HG02588 (cell line): ENCODE measurements at regions not wholly inside any gene's neighbourhood (a gene's known extent, or its start where the extent isn't known, plus 50 kb on each side); places are given as distances from the start of the nearest gene placed in this dataset.
"Not testable (repeated sequence)": the region's sequence is repeated elsewhere in the genome, so short reads cannot be mapped to it uniquely, and the experiment has no call there.

ENCODE experiments used
- ATAC-seq: cut with Tn5 transposase; IDR thresholded peaks from one replicate; pipeline ENCODE4 v1.9.1; 2021; ENCODE audit warnings: mild to moderate bottlenecking, moderate library complexity; ENCODE audit not compliant: unreplicated experiment

GRCh38 chr5:57915536-57915935, 432.9 kb upstream of the ACTBL2 start:
- ATAC-seq, result no peak

DNA sequence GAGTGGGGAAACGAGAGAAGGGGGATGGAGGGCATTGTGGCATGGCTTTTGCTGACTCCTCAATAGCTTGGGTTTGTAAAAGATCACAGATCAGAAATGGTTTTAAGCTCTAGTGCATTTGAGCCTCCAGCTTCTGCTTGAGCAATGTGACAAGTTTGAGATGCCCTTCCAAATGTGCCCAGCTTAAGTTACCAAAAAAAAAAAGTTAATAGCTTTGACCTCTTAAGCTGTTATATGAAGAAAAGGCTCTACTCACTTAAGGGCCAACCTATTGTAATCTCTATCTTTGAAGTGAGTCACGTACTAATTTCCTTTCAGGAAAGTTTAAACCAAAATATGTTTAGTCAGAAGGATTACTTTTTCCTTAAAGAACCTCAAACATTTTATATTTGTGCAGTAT, 428.8 kb upstream of the ACTBL2 start:
- ATAC-seq, result no peak

GRCh38 chr5:57906671-57907070, 424.1 kb upstream of the ACTBL2 start:
- ATAC-seq, result no peak

DNA sequence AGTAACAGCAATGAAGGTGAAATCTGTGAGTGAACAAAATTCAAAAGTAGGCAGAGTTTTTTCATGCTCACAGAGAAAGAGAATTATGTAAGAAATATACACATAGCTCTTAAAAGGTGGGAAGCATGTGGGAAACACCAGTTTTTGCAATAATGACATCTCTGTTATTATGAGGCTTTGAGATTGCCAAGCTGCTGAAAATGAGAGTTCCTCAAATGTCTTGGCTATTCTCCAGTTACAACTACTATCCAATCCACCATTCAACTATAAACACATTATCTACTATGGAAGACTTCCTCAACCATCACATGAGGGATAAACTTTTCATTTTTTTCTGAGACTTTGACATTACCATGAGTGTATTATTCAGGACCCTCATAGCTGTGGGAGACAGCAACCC, 420.8 kb upstream of the ACTBL2 start:
- ATAC-seq, result no peak

GRCh38 chr5:57902095-57902494, 419.5 kb upstream of the ACTBL2 start:
- ATAC-seq, result no peak

GRCh38 chr5:57900381-57900944, 417.9 kb upstream of the ACTBL2 start:
- no peak for ATAC-seq

DNA sequence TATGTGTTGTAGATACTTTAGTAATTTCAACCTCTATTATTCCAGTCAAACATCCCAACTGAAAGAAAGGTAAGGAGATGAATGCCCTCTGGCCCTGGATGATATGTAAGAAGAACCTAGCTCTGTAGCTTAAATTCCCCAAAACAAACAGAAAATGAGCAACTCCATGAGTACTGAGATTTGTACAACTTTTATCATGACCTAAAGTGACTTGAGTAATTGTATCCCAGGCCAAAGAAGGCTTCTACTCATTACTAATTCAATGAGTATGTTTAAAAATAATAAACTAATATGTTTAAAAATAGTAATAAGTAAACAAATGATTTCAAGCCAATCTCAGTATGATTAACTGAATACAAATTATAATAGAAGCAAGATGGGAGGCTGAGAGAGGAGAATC, 414.0 kb upstream of the ACTBL2 start:
- ATAC-seq, result no peak

GRCh38 chr5:57895766-57896165, 413.2 kb upstream of the ACTBL2 start:
- ATAC-seq, result no peak

- no peak for ATAC-seq
Measured at GRCh38 chr5:57893926-57894325, 411.3 kb upstream of the ACTBL2 start.

- ATAC-seq, result no peak
Measured at GRCh38 chr5:57891443-57891842, 408.8 kb upstream of the ACTBL2 start.

DNA sequence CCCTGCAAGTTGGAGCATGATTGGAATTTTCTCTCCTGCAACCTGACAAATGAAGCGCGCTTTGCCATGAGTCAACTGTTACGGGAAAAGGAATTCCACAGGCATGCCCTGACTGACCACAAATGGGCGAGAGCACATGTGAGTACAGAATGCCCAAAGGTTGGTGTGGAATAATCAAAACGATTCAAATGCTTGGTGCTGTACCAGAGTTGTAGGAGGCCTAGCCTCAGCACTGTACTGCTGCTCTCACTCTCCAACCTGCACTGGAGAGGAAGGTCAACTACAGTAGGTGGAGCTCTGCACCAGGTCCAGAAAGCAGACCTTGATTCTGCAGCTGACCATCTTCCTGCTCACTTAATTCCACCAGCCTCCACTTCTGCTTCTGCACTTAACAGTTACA, 406.9 kb upstream of the ACTBL2 start:
- no peak for ATAC-seq

DNA sequence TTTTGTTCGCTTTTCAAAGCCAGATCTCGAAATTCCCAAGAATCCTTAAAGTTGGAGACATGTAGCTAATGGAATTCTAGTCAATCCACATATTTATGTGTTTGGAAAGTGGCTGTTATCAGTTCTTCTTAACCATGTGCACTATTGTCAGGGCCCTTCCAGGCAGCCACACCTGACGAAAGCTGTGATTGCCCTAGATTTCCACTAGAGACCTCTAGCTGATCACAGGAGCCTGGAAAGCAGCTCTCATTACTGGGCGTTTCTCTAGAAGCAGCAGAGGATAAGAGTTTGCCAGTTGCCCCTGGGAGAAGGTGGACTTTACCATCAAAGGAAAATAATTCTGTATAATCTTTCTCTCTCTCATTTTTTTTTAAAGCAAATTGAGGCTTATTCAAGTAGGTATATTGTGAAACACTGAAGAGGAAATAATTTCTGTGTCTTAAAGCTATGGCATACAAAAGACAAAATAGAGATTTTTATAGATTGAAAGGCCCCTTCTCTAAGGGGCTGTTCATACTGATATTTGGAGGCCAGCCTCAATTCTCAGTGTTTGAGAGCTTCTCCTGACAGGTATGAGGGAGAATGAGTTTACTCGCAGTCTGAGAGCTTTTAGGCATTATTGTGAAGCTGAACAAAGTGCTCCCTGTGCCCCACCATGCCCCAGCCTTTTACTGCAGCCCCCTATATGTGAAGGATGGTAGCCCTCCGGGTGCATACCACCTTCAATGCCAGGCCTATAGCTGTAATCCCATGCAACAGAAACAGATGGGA, 405.4 kb upstream of the ACTBL2 start:
- no peak for ATAC-seq

DNA sequence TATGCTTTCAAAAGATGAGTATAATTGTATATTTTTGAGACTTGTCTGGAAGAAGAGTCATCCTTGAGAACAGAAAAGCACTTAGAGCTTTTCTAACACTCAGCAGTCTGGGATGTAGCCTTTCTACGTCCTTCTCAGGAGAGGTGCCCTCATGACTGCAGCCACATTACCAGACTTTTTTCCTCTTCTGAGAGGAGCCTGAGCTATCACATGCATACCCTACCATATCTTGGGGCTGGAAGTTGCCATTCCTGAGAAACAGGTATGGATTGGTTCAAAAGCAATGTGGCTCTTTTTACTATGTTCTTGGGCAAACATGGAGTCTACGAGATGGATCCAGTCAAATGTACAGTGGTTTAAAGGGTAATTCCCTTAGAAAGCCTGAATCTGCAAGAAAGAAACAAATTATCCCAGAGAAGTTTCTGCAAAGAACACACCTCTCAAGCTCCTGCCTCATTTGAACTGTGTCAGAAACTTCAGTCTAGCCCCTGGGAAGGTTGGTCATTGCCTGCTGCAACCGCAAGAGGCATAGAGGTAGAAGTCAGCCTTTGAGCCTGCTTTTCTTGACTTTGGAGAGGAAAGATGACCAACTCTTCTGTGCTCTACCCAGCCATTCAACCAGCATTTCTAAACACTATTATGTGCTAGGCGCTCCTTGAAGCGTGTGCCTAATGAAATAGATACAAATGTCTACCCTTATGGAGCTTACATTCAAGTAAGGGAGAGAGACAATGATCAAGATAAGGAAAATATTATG, 401.9 kb upstream of the ACTBL2 start:
- ATAC-seq, result no peak

GRCh38 chr5:57880216-57880615, 397.6 kb upstream of the ACTBL2 start:
- ATAC-seq, result no peak

DNA sequence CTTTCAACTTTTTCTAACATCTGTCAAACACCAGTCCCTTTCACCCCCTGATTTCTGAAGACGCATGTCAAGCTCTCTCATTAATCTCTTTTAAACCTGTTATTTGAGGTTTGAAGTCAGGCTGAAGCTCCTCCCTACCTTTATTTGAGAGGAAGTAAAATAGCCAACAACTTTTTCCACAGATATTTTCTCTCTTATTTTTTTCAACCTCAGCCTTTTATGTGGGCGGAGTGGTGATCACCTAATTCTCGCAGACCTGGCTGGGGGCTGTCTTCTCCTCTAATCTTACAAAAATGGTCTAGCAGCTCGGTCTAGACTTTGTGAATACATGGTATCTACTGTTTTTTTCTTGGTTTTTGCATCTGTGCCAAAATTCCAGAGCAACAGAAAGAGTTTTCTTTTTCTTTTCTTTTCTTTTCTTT, 395.7 kb upstream of the ACTBL2 start:
- ATAC-seq, result no peak

DNA sequence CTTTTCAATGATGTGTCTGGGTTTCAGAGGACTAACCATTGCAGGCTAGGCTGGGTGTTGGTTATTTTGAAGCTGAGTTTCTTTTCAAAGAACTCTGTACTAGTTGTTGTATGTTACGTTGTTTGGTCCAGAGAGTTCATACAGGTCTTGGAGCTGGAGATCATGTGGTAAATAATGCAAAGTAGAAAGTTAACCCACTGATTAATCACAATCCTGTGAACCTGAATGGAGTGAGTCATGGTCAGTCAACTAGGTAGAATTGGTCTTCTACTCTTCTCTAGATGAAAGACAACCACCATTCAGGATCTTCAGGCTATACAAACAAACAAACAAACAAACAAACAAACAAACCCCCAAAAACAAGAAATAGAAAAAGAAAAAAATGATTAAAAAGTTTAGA, 388.9 kb upstream of the ACTBL2 start:
- no peak for ATAC-seq

DNA sequence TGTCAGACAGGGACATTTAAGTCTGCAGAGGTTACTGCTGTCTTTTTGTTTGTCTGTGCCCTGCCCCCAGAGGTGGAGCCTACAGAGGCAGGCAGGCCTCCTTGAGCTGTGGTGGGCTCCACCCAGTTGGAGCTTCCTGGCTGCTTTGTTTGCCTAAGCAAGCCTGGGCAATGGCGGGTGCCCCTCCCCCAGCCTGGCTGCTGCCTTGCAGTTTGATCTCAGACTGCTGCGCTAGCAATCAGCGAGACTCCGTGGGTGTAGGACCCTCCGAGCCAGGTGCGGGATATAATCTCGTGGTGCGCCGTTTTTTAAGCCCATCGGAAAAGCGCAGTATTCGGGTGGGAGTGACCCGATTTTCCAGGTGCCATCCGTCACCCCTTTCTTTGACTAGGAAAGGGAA, 387.7 kb upstream of the ACTBL2 start:
- ATAC-seq, result not testable (repeated sequence)

DNA sequence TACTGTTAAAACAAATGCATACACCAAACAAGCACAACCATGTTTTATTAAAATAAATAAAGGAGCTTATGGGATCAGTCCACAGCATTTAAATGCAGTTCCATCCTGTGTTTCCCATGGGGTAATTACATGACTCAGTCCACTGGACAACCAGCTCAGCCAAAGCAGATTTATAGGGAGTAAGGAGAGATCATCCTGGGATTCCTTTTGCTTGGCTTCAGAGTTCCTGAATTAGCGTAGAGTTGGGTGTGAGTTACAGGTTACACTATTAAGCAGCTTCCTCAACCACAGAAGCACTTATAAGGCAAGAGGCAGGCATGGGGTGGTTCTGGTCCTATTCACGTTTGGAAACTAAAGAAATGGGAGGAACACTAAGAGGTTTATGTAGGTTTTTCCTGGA, 381.1 kb upstream of the ACTBL2 start:
- ATAC-seq, result no peak

GRCh38 chr5:57862942-57863341, 380.3 kb upstream of the ACTBL2 start:
- no peak for ATAC-seq

GRCh38 chr5:57862471-57862911, 379.9 kb upstream of the ACTBL2 start:
- ATAC-seq, result no peak

- no peak for ATAC-seq
Measured at GRCh38 chr5:57859626-57860025, 377.0 kb upstream of the ACTBL2 start.

DNA sequence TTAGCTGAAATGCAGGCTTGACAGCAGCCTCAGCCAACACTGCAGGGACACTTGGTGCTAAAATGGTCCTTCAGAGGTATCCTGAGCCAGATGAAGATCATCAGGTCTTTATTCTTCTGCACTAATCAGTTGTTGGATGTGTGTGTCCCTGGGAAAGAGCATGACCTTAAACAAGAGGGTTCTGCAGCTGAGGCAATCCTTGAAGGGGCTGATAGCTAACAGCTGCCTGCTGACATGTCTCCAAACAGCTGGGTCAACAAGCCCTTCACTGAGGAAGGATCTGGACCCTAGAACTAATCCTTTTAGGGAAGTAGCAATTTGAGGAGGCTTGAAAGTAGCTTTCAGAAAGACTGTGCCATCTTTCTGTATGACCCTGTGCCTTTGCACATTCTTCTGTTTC, 376.3 kb upstream of the ACTBL2 start:
- ATAC-seq, result no peak
